Loucy (cell line): ENCODE measurements at regions not wholly inside any gene's neighbourhood (a gene's known extent, or its start where the extent isn't known, plus 50 kb on each side); places are given as distances from the start of the nearest gene placed in this dataset.

Experiments
- H2AFZ ChIP-seq: fragments of 200-600 bp; sonication (generic); 2 replicates; pipeline ENCODE4 v1.6.0; 2016; ENCODE audit warnings: antibody characterized with exemption, mild to moderate bottlenecking, low read length, moderate library complexity
- H3F3A ChIP-seq: fragments of 200-600 bp; 2 replicates; pipeline ENCODE4 v1.6.0; 2016; ENCODE audit warnings: antibody characterized with exemption, low read depth, mild to moderate bottlenecking
- H3K27me3 ChIP-seq: fragments of 200-600 bp; sonication (generic); 2 replicates; pipeline ENCODE4 v1.6.1; 2014; ENCODE audit warnings: low read length, mild to moderate bottlenecking; ENCODE audit not compliant: insufficient read depth, poor library complexity, severe bottlenecking
- H3K36me3 ChIP-seq: fragments of 200-600 bp; sonication (generic); 2 replicates; pipeline ENCODE4 v1.6.1; 2016; ENCODE audit warnings: low read length; ENCODE audit not compliant: insufficient read depth
- H3K4me1 ChIP-seq: fragments of 200-600 bp; sonication (generic); 2 replicates; pipeline ENCODE4 v1.5.1; 2014; ENCODE audit warnings: low read length, mild to moderate bottlenecking; ENCODE audit not compliant: insufficient read depth, poor library complexity, severe bottlenecking
- H3K4me2 ChIP-seq: fragments of 200-600 bp; sonication (generic); 2 replicates; pipeline ENCODE4 v1.6.0; 2014; ENCODE audit warnings: antibody characterized with exemption, low read length, low read depth, mild to moderate bottlenecking; ENCODE audit not compliant: poor library complexity, severe bottlenecking
- H3K4me3 ChIP-seq: fragments of 200-600 bp; sonication (generic); 2 replicates; pipeline ENCODE4 v1.5.1; 2014; ENCODE audit warnings: low read length, mild to moderate bottlenecking, mixed read lengths; ENCODE audit not compliant: poor library complexity, severe bottlenecking
- H3K79me2 ChIP-seq: fragments of 200-600 bp; sonication (generic); 2 replicates; pipeline ENCODE4 v1.6.1; 2014; ENCODE audit warnings: low read length; ENCODE audit not compliant: insufficient read depth
- H3K9ac ChIP-seq: fragments of 200-600 bp; sonication (generic); 2 replicates; pipeline ENCODE4 v1.6.0; 2014; ENCODE audit warnings: mild to moderate bottlenecking, low read depth, low read length, moderate library complexity; ENCODE audit not compliant: poor library complexity, severe bottlenecking
- H3K9me2 ChIP-seq: fragments of 200-600 bp; sonication (generic); replicated peaks from 2 replicates; pipeline ENCODE4 v1.6.1; 2016; ENCODE audit warnings: low read depth, low read length, mixed read lengths
- H3K9me3 ChIP-seq: fragments of 200-600 bp; sonication (generic); 2 replicates; pipeline ENCODE4 v1.6.1; 2014; ENCODE audit warnings: mild to moderate bottlenecking, antibody characterized with exemption, low read length, low read depth; ENCODE audit not compliant: insufficient read depth
- H4K20me1 ChIP-seq: fragments of 200-600 bp; sonication (generic); 2 replicates; pipeline ENCODE4 v1.6.0; 2014; ENCODE audit warnings: antibody characterized with exemption, low read length, mild to moderate bottlenecking; ENCODE audit not compliant: insufficient read depth, poor library complexity, severe bottlenecking
- CTCF ChIP-seq: fragments of 200-600 bp; sonication (generic); conservative IDR thresholded peaks from 2 replicates; pipeline ENCODE4 v1.5.1; 2014; ENCODE audit warnings: mild to moderate bottlenecking, antibody characterized with exemption, low read length
- EZH2phosphoT487 ChIP-seq: fragments of 200-600 bp; IDR thresholded peaks from 2 replicates; pipeline ENCODE4 v1.6.1; 2018; ENCODE audit warnings: antibody characterized with exemption, mild to moderate bottlenecking, moderate library complexity, borderline replicate concordance

DNA sequence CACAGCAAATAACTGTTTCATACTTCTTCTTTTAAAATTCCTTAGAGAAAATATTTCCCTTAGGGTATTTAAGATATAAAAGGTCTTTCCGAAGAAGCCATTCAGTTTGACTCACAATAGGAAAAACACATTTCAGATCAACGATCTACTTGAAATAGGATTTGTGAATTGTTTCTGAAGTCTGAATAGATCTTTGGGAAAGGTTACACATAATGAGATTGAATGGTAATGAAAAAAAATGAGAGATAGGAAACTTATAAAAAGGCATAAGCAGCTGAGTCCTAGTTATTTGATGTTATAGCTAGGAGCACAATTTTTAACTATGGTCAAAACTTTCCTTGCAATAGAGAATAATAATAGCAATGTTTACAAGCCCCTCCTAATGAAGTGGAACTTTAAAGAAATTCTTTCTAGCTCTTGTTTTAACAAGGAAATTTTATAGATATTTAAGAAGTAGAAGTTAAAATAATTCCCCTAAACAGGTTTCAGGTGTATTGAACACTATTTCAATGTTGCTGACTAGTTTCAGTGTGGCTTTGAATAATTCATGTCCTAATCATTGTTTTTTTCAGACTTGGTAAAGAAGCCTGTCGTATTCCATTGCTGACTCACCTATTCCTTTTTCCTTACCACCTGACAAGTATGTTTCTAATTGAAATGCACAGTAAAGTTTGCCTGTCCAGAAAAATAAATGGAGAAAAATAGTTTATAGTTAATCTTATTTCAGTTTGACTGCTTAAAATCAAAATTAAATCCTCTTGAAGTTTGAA is 89.1 kb downstream of the PCDH18 start:
- Histone ChIP-seq H4K20me1 (no peaks in the 10 kb centered on the region), H3K9ac (no peak overlapping the region), H2AFZ (no peak overlapping the region), H3K4me1 (no peaks in the 10 kb centered on the region), H3K27me3 (no peaks in the 10 kb centered on the region), H3K9me2 (0 out of 2 replicates have a peak, but pooled peaks cover 4% of the 10 kb centered on the region), H3K9me3 (no peaks in the 10 kb centered on the region), H3K79me2 (no peaks in the 10 kb centered on the region), H3F3A (no peaks in the 10 kb centered on the region), H3K4me2 (no peak overlapping the region), H3K4me3 (no peak overlapping the region), H3K36me3 (no peaks in the 10 kb centered on the region)
- no peak for TF ChIP-seq EZH2phosphoT487
- no peak for TF ChIP-seq CTCF

DNA sequence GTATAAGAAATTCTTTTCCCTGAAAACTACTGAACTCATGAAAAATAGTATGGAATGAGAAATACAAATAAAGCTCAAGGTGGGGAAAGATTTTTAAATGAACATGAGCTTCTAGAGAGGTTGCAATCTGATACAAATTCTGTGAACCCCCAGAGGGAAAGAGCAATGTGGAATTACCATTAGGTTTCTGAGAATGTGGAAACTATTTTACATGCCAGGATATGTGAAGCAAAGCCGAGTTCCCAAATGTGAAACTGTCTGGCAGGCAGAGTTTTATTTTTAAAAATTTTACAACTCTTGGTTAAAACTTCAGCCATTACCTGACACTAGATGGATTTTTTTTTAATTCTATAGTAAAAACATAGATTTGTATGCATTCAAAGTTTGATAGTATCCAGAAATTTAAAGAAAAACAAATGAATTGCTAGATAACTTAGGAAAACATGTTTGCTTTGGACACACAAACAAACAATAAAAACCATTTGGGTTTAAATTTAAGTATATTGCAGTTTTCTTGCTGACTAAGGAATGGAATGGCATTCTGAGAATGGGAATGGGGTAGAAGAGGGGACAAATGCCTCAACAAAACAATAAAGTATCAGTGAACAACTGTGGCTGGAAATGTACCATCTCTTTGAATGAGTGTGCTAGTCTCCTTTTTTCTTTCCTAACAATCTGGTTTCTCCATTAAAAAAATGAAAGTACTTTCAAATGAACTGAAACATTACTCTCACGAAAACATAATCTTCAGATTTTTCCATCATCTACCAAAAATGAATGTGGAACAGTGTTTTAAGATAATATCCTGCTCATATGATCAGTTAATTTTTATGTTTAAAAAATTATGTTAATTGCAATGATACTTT is 99.6 kb downstream of the PCDH18 start:
- Histone ChIP-seq H3K9ac (no peak overlapping the region), H3K9me3 (no peaks in the 10 kb centered on the region), H4K20me1 (no peaks in the 10 kb centered on the region), H3K4me3 (no peak overlapping the region), H3K36me3 (no peaks in the 10 kb centered on the region), H3K79me2 (no peaks in the 10 kb centered on the region), H3K9me2 (no peaks in the 10 kb centered on the region), H2AFZ (no peak overlapping the region), H3K4me2 (no peak overlapping the region), H3K27me3 (no peaks in the 10 kb centered on the region), H3F3A (no peaks in the 10 kb centered on the region), H3K4me1 (no peaks in the 10 kb centered on the region)
- TF ChIP-seq CTCF (no peak), EZH2phosphoT487 (no peak)

DNA sequence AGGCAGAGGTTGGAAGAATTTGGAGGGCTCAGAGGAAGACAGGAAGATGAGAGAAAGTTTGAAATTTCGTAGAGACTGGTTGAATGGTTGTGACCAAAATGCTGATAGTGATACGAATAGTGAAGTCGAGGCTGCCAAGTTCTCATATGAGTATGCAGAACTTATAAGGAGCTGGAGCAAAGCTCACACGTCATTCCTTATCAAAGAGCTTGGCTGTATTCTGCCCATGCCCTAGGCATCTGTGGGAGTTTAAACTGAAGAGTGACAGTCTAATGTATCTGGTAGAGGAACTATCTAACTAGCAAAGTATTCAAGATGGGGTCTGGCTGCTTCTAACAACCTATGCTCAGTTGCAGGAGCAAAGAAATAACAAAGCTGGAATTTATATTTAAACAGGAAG is 102.1 kb downstream of the PCDH18 start:
- no peak overlapping the region for H3K4me2 ChIP-seq
- no peaks in the 10 kb centered on the region for H3K79me2 ChIP-seq
- no peak overlapping the region for H2AFZ ChIP-seq
- no peaks in the 10 kb centered on the region for H3K9me2 ChIP-seq
- no peaks in the 10 kb centered on the region for H3F3A ChIP-seq
- H4K20me1 ChIP-seq: no peaks in the 10 kb centered on the region
- H3K9ac ChIP-seq: no peak overlapping the region
- no peak overlapping the region for H3K4me3 ChIP-seq
- no peaks in the 10 kb centered on the region for H3K9me3 ChIP-seq
- TF ChIP-seq CTCF: no peak
- no peak for TF ChIP-seq EZH2phosphoT487
- no peaks in the 10 kb centered on the region for H3K27me3 ChIP-seq
- H3K36me3 ChIP-seq: no peaks in the 10 kb centered on the region
- H3K4me1 ChIP-seq: no peaks in the 10 kb centered on the region
